Thyroid gland (tissue), 4 donors: ENCODE measurements at regions not wholly inside any gene's neighbourhood (a gene's known extent, or its start where the extent isn't known, plus 50 kb on each side); places are given as distances from the start of the nearest gene placed in this dataset.

ENCODE experiments used
- DNase-seq, 2 donors: peaks; one replicate each; pipeline ENCODE4 v3.0.0-alpha.2; 2019
- H3K27ac ChIP-seq, 3 donors: fragments of 200-600 bp; sonication (generic); 1 replicate in 2 of 3; 2 replicates in 1 of 3; pipeline ENCODE4 v1.5.1; 2016 to 2019; ENCODE audit warnings: mild to moderate bottlenecking in 1 of 3, moderate library complexity in 1 of 3
- H3K27me3 ChIP-seq: fragments of 200-600 bp; sonication (generic); one replicate; pipeline ENCODE4 v1.5.1; 2019
- H3K36me3 ChIP-seq, 2 donors: fragments of 200-600 bp; sonication (generic); one replicate each; pipeline ENCODE4 v1.5.1; 2016 to 2019
- H3K4me1 ChIP-seq, 2 donors: fragments of 200-600 bp; sonication (generic); one replicate each; pipeline ENCODE4 v1.5.1; 2017 to 2019
- H3K4me3 ChIP-seq, 3 donors: fragments of 200-600 bp; sonication (generic); replicated peaks in 1 of 3; 1 replicate in 2 of 3; 2 replicates in 1 of 3; pipeline ENCODE4 v1.5.1; 2016; ENCODE audit warnings: mild to moderate bottlenecking in 1 of 3
- H3K9me3 ChIP-seq: fragments of 200-600 bp; sonication (generic); one replicate; pipeline ENCODE4 v1.5.1; 2017
- CTCF ChIP-seq, 6 experiments: fragments of 200-600 bp in 3 of 6; fragments of 450-650 bp in 3 of 6; sonication (generic) in 3 of 6; IDR thresholded peaks; one replicate each; pipeline ENCODE4 v1.5.1; 2016 to 2019; ENCODE audit warnings: antibody characterized with exemption in 6 of 6, mild to moderate bottlenecking in 2 of 6, inconsistent platforms in 1 of 6, moderate library complexity in 1 of 6
- POLR2A ChIP-seq, 2 donors: fragments of 450-650 bp; IDR thresholded peaks; one replicate each; pipeline ENCODE4 v1.6.1; 2017; ENCODE audit warnings: antibody characterized with exemption in 2 of 2, mild to moderate bottlenecking in 2 of 2, moderate library complexity in 1 of 2
- WGBS, 2 donors: methylation state at CpG; one replicate each; pipeline ENCODE4 v1.1.5; 2017; 5-methylcytosine and 5-hydroxymethylcytosine counted together
- intact Hi-C: fragments of 100-400 bp; cut with DNase I; formaldehyde crosslinking; loops from one replicate; pipeline ENCODE4 v1.15.1; 2023

GRCh38 chr6:165985806-165986299 is 181.8 kb downstream of the TBXT start:
- 18 to 21% methylated on average over 14 of the region's 14 CpGs for WGBS, 2 donors
- peak overlapping the region in 1 of 3 donors; percentile 49 for H3K4me3 ChIP-seq
- peaks cover 9 to 27% of the 10 kb centered on the region in 2 donors for H3K4me1 ChIP-seq
- H3K27me3 ChIP-seq = no peaks in the 10 kb centered on the region
- H3K36me3 ChIP-seq = no peaks in the 10 kb centered on the region
- intact Hi-C loops = no loop called here
- DNase-seq = no peak
- TF ChIP-seq CTCF (IDR thresholded peaks at IDR 0.05) (no peak), POLR2A (IDR thresholded peaks at IDR 0.05) (no peak)
- no peaks in the 10 kb centered on the region for H3K9me3 ChIP-seq
- H3K27ac ChIP-seq = peak overlapping the region in 2 of 3 donors; percentile 46 to 81

GRCh38 chr6:165985281-165985805 is 182.3 kb downstream of the TBXT start:
- H3K9me3 ChIP-seq = no peaks in the 10 kb centered on the region
- peaks cover 9 to 28% of the 10 kb centered on the region in 2 donors for H3K4me1 ChIP-seq
- no peaks in the 10 kb centered on the region for H3K36me3 ChIP-seq
- peak overlapping the region in 1 of 3 donors; percentile 49 for H3K4me3 ChIP-seq
- no peak for DNase-seq
- TF ChIP-seq CTCF (IDR thresholded peaks at IDR 0.05) (no peak), POLR2A (IDR thresholded peaks at IDR 0.05) (no peak)
- H3K27me3 ChIP-seq = no peaks in the 10 kb centered on the region
- WGBS, 2 donors = 54 to 59% methylated on average over 7 of the region's 7 CpGs
- intact Hi-C loops = no loop called here
- H3K27ac ChIP-seq = peak overlapping the region in 1 of 3 donors; percentile 81

- TF ChIP-seq CTCF (IDR thresholded peaks at IDR 0.05) = no peak
- TF ChIP-seq POLR2A (IDR thresholded peaks at IDR 0.05) = no peak
- H3K4me1 ChIP-seq = peaks cover 9 to 28% of the 10 kb centered on the region in 2 donors
- no peak overlapping the region for H3K4me3 ChIP-seq
- no peaks in the 10 kb centered on the region for H3K9me3 ChIP-seq
- no peaks in the 10 kb centered on the region for H3K36me3 ChIP-seq
- H3K27me3 ChIP-seq = no peaks in the 10 kb centered on the region
- WGBS, 2 donors = 90 to 94% methylated on average over 11 of the region's 11 CpGs
- intact Hi-C loops = no loop called here
- DNase-seq = no peak
- H3K27ac ChIP-seq = peak overlapping the region in 1 of 3 donors; percentile 81
Observed at GRCh38 chr6:165984729-165985275, 182.8 kb downstream of the TBXT start.

GRCh38 chr6:165983112-165984072 is 184.3 kb downstream of the TBXT start:
- DNase-seq = no peak
- H3K4me1 ChIP-seq = peaks cover 7 to 25% of the 10 kb centered on the region in 2 donors
- no peak overlapping the region for H3K27ac ChIP-seq
- intact Hi-C loops = no loop called here
- H3K36me3 ChIP-seq = no peaks in the 10 kb centered on the region
- no peaks in the 10 kb centered on the region for H3K9me3 ChIP-seq
- H3K27me3 ChIP-seq = no peaks in the 10 kb centered on the region
- TF ChIP-seq POLR2A (IDR thresholded peaks at IDR 0.05) (no peak), CTCF (IDR thresholded peaks at IDR 0.05) (no peak)
- H3K4me3 ChIP-seq = no peak overlapping the region
- WGBS, 2 donors = 86 to 93% methylated on average over 9 of the region's 9 CpGs
